Frontal cortex (tissue), 3 donors: ENCODE measurements at regions not wholly inside any gene's neighbourhood (a gene's known extent, or its start where the extent isn't known, plus 50 kb on each side); places are given as distances from the start of the nearest gene placed in this dataset.
"Not testable (repeated sequence)": the region's sequence is repeated elsewhere in the genome, so short reads cannot be mapped to it uniquely, and the experiment has no call there.

ENCODE experiments used
- DNase-seq, 2 donors: peaks; one replicate each; pipeline ENCODE4 v3.0.0; 2012; ENCODE audit warnings: low spot score in 2 of 2
- FAIRE-seq: peaks from 2 replicates; lab custom pipeline; 2012; peaks lifted over from hg19 to GRCh38; lab: Jason Lieb, UNC
- donor health status: control.
- donor health status: control.
- donor health status: control.

DNA sequence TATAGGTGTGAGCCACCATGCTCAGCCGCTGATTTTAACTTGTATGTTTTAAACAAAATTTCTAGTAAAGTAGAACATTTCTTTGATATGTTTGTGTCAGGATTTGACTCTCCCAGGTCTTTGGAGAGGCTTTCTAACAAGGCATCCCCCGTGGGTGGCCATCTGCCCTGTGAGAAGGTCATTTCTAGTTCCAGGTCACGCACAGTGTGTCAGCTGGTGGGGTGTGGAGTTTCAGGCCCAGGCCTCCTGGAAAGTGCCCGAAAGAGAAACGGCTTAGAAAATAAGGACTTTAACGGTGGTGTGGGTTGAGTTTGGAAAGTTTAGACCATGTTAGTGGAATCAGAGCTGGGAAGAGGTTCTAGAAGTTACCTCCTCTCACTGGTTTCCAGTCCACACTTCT is 61.0 kb downstream of the SPDYE17 start:
- not testable (repeated sequence) for DNase-seq, FAIRE-seq

DNA sequence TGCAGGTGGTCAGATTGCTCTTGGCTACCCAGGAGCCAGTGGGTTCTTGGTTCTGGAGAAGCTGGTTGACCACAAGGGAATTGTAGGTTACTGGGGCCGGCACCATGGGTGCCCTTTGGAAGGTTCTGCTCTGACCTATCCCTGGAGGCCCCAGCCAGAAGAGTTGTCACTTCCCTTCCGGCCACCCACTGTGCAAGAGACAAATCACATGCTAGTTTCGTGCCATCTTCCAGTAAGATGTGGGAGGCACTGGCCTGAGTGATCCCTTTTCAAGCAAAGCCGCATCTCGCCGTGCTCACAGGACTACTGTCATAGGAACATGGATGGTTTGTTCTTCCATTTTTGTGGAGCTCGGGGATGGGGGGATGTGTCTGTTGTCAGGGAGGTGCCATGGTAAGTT is 62.3 kb downstream of the SPDYE17 start:
- not testable (repeated sequence) for FAIRE-seq, DNase-seq

DNA sequence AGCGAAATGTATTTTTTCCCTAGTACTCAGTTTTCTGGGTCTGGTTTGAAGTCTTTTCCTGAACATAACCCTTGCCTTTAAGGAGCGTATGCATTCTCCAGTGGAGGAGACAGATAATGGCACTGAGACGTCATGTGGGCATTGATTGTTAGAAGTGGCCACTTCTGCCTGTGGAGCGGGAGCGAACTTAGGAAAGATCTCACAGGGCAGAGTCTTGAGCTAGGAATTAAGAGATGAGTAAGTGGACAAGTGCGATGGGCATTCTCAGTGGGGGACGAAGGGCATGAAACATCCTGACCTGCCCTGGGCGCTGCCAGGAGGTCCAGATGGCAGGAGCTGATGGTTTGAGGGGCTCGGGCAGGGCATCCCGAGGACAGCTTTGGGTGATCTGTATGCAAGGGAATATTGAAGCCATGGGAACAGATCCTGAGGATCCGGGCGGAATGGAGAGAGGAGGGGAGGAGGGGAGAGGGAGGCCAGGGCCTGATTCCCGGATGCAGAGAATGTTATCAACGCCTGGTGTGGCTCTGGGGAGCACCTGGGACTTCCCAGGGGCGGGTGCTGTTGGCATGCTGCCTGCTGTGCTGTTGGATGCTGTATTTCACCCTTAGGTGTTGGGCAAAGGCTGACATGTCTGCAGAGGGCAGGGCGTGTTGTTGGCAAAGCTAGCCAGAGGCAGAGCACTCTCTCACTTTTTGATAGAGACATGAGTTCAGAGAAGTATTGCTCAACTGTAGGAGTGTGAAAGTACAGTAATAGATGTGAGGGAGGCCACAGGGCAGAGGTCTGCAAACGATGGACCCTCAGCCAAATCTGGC is 66.2 kb downstream of the SPDYE17 start:
- not testable (repeated sequence) for DNase-seq, FAIRE-seq

DNA sequence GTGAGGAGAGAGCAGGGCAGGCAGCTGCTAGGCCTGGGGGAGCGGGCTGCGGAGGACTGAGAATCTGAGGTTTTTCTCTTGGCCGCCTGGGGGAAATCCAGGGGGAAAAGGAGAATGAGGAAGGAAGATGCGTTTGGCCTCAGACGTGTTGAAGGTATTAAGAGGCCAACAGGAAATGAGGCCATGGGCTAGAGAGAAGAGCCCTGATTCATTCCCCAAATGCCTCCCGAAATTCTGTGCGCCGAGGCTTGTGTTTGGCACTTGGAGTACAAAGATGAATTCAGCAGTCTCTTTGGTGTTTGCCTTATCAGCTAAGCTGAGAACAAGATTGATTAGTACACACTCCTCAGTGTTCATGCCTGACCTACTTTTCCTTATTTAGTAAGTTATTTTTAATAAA is 68.1 kb downstream of the SPDYE17 start:
- not testable (repeated sequence) for FAIRE-seq, DNase-seq

DNA sequence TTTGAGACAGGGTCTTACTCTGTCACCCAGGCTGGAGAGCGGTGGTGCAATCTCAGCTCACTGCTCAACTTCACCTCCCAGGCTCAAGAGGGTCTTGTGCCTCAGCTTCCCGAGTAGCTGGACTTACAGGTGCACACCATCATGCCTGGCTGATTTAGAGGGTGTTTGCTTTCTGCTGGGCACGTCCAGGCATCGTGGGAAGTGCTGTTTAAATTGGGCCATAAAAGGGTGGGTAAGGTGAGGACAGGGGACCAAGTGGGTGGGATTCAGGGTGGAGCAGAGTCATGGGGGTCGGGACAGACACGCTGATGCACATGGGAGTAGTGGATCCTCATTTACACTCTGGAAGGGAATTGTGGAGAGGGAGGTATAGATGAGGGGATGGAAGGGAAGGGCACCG is 69.1 kb downstream of the SPDYE17 start:
- not testable (repeated sequence) for DNase-seq, FAIRE-seq

DNA sequence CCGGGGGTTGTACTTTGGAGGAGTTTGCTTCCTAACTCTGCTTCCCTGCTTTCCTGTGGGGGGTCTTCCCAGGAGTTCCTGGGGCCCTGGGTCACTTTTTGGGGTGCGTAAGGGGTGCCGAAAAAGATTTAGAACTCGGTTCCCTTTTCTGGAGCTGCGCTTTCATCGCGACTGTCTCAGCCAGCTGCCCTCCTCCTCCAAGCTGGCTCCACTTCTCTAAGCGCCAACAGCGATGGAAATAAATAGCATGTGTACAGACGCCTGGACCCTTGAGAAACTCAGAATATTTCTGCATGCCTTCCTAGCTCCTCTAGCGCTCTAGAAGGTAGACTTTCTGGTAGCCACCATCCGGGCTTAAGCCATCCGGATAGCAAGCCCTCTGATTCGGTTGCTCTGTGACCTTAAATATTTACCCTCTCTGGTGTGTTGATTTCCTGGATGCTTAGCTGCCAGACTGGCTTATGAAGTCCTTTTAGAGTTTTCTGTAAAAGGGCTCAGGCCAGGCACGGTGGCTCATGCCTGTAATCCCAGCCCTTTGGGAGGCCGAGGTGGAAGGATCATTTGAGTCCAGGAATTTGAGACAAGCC is 71.7 kb downstream of the SPDYE17 start:
- DNase-seq, FAIRE-seq: not testable (repeated sequence)

DNA sequence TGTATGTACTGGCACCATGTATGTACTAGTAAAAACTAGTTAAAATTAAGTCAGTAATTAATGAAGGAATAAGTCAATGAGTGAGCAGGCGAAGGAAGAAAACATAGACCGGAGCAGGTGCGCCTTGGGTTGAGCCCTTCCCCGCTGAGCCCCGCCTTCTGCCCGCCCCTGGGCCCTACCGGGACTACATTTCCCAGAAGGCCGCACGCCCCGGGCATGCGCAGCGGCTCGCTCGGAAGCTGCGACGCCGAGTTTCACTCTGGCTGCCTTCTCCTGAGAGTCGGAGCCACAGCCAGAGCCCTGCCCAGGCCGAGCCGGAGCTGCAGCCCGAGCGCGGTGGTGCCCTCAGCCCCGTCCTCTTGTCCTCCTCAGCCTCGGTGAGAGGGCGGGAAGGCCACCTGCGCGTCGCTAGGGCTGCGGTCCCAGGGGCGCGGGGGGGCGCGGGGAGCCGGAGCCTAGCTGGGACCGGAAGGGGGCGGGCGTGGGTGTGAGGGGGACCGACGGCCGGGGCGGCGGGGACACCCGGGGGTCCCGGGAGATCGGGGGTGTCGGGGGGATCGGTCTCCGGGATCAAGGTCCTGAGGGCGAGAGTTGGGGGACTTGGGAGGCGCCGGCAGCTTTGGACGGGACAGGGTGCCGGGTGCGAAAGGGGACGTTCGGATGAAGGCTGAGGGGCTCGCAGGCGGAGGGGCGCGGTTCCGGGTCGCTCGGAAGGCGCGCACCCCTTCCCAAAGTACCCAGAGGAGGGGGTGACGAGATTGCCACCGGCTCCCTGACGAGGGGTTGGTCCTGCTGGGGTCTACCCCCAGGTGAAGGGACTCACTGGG is 72.4 kb downstream of the SPDYE17 start:
- FAIRE-seq, DNase-seq: not testable (repeated sequence)

DNA sequence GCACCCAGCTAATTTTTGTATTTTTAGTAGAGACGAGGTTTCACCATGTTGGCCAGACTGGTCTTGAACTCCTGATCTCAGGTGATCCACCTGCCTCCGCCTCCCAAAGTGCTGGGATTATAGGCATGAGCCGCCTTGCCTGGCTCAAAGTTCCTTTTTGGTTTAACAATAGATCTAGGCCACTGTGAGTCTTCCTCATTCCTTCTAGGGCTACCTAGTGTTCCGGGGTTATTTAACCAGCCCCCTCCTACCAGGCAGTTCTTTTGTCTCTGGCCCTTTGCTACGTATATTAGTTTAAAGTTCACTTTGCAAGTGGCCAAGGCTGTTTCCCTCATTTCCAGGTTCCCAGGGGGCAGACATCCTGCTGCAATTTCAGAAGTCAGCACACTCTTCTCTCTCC is 75.6 kb downstream of the SPDYE17 start:
- not testable (repeated sequence) for FAIRE-seq, DNase-seq

DNA sequence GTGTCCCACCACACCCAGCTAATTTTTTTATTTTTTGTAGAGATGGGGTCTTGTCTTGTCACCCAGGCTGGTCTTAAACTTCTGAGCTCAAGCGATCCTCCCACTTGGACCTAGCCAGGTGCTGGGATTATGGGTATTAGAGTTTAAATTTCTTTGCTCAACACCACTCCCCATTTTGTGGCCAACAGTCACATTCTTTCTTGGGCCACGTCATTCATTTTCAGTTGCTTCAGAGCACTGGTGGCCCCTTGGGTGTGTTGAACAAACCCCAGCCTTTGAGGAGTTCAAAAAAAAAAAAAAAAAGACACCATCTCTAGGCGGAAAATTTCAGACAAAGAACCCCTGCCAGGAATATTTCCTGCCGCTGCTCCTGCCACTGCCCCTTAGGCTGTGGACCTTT is 77.0 kb downstream of the SPDYE17 start:
- not testable (repeated sequence) for DNase-seq, FAIRE-seq

DNA sequence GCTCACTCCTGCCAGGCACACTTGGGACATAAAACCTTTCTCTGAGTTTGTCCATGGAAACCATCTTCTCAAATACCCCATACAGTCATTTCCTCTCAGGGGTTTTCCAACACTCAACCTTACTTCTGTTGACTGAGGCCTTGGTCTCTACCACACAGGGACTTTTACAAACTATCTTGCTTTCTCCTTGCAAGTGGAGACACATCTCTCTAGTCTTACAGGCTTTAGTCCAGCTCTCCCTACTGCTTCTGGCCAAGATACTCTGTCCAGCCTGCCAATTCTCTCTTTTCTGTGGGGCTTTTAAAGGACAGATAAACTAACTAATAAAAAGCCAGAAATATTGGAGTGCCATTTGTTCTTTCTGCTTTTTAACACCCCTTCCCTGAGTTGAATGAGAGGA is 87.6 kb downstream of the SPDYE17 start:
- FAIRE-seq, DNase-seq: not testable (repeated sequence)

DNA sequence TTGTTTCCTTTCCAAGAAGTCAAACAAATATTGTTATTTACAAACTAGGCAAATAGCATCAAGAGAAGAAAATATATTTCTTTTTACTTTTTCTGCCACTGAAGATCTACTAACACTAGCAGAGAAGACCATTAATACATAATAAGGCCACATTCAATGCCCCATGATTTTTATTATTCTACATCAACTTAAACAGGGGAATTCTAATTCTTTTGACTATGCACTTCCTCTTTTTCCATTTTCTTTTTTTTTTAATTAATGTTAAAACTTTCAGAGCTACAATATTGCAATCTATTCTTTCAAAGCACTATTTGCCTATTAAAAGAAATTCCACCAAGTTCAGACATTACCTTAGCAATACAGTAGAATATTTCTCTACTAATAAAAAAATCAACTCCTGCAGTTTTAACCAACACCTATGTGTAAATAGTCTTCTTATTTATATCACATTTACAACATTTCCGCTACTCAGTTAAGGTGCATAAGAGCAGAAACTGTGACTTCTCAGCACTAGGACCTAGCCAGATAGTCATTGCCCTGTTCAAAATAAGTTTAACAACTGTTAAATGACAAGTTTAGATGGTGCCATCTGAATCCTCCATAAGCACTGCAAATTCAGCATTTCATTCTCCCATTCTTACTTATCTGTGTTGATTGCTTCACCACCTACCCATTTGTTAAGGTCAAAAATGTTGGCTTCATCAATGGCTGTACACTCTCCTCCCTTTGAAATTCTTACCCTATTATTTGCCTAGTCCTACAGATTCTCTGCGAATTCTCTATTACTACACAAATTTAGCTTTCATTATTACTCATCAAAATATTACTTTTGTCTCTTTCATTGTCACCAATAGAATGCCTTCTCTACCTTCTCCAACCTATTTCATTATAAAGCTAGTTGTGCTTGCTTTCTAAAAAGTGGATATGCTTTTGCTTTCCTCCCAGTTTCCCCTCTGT is 90.1 kb downstream of the SPDYE17 start:
- FAIRE-seq: peak; percentile 8

DNA sequence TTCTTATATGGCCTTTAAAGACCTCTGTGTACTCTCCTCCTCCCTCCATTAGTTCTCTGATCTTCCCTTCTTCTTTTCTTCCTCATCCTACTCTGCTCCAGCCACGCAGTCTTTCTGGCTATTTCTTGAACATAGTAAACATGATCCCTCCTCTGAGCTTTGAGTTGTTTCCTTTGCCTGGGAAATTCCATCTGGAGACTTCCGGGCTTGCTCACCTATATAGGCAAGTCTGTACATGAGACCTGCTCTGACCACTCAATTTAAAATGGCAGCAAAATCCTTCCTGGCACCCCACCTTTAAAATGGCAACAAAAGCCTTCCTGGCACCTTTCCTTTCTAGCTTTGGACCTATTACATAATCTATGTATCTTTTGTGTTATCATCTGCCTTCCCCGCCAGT is 94.4 kb downstream of the SPDYE17 start:
- DNase-seq, FAIRE-seq: not testable (repeated sequence)

More for the DNA sequence above, 90.1 kb downstream of the SPDYE17 start:
- DNase-seq: not testable (repeated sequence)

DNA sequence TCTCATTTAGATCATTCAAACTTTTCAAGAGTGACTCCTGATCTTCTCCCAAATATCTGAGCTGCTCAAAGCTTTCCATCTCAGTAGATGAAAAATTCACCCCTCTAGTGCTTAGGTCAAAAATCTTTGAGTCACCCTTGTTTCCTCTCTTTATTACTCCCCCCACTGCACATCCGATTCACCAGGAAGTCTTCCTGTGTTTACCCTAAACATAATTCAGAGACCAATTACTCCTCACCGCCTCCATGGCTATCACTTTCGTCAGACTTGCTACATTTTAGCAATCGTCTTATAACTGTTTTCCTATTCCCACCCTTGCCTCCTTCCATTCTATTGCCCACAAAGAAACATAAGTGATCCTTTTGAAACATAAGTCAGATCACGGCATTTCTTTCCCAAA is 94.8 kb downstream of the SPDYE17 start:
- not testable (repeated sequence) for DNase-seq, FAIRE-seq

DNA sequence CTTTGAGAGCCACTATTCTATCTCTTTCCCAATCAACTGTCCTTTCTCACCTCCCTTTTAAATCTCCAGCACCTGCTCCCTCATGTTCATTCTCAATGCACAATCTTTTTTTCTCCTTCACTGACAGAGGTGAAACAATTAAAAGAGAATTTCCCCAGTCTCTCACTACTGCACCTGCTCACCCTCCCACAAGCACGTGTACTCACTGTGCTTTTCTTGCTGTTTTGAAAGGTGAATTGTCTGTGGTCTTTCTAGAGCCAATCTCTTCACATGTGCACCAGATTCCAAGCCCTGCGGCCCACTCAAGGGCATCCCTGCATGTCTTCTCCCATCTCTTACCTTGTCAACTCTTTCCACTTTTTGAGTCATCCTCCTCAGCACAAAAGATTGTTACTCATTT is 95.8 kb downstream of the SPDYE17 start:
- FAIRE-seq, DNase-seq: not testable (repeated sequence)

DNA sequence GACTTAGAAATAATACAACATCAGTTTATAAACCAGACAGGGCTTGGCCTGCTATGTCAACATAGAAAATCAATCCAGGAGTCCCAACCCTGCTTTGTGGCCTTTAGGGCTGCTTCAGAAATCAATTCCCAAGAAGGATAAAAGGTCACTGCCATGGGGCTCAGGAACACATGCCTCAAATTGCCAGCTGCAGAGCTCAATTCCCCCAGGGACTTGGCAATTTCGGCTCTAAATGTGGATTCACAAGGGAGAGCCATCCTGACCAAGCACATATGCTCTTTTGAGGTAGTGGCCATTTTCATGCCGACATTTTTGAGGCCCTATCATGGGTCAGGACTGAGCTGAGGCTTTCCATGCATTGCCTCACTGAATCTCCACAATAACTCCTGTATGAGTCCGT is 97.5 kb downstream of the SPDYE17 start:
- FAIRE-seq, DNase-seq: not testable (repeated sequence)

DNA sequence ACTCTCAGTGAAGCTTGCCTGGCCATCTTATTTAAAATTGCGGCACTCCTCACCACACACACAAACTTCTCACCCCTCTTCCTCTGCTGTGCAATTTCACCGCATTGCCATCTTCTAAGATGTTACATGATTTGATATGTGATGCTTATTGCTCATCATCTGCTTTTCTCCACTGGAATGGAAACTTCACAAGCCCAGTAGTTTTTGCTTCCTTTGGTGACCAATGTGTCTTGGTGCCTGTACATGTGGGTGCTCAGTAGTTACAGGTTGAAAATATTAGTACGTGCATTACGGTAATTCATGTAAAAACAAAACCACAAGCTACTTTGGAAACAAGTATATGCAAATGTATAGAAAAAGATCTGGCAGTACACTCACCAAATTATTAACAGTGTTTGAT is 99.2 kb downstream of the SPDYE17 start:
- not testable (repeated sequence) for DNase-seq, FAIRE-seq

DNA sequence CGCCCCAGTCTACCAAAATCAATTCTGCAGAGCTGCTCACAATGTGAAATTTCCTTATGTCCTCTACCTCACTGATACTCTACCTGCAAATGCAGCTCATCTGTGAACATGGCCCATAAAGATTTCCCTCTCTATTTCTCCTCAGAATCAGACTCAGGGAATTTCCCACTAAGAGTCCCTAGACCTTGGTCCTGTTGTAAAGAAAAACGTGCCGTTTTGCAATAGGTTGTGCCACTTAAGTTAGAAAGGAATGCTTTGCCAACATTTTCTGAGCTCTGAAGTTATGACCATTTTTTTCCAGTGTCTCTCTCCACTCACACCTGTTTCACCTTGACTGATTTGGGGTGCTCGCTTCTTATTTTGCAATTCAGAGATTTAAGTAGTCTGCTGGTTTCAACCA is 100.7 kb downstream of the SPDYE17 start:
- not testable (repeated sequence) for DNase-seq, FAIRE-seq

DNA sequence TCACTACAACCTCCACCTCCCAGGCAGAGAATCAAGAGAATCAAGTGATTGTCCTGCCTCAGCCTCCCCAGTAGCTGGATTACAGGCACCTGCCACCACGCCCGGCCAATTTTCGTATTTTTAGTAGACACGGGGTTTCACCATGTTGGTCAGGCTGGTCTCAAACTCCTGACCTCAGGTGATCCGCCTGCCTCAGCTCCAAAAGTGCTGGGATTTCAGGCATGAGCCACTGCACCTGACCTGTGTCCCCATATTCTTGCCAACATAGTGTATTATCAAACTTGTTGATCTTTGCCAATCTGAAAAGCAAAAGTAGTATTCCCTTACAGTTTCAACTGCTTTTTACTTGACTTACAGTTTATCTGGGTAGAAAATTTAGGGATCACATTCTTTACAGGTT is 101.7 kb downstream of the SPDYE17 start:
- not testable (repeated sequence) for FAIRE-seq, DNase-seq

DNA sequence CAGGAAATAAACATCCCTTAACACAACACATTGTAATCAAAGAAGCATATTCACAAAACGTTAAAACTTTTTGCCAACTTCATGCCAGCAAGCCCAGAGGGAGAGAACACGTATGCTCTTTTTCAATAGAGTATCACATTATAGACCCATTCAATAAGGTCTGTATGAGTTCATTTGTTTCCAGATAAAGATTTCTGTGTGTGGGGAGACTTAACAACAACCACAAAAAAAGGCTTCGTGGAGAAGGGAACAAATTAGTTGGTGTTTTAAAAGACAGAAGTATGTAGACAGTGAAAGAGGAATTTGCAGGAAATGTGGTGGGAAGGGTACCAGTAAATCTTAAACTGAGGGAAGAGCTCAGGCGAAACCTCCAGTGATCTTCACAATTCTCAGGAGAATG is 103.4 kb downstream of the SPDYE17 start:
- not testable (repeated sequence) for DNase-seq, FAIRE-seq
